ENCODE measurements at regions not wholly inside any gene's neighbourhood (a gene's known extent, or its start where the extent isn't known, plus 50 kb on each side); places are given as distances from the start of the nearest gene placed in this dataset.

- TF ChIP-seq ZNF7 (CRISPR knock-in tag; IDR thresholded peaks at IDR 0.05), result no peak
- no peak for TF ChIP-seq MED1 (CRISPR knock-in tag; IDR thresholded peaks at IDR 0.05)
- no peak for TF ChIP-seq TBP (CRISPR knock-in tag; IDR thresholded peaks at IDR 0.05)
- TF ChIP-seq ZNF800 (CRISPR knock-in tag; IDR thresholded peaks at IDR 0.05), result no peak
- TF ChIP-seq JUND (CRISPR knock-in tag; IDR thresholded peaks at IDR 0.05), result no peak
- no peak for TF ChIP-seq ZNF609 (CRISPR knock-in tag; IDR thresholded peaks at IDR 0.05; ENCODE audit: borderline replicate concordance)
- TF ChIP-seq CTCF (CRISPR knock-in tag; IDR thresholded peaks at IDR 0.05), result no peak
- no peak for TF ChIP-seq RFX5 (IDR thresholded peaks at IDR 0.05; ENCODE audit: low read depth, low read length)
- no peak for TF ChIP-seq MYC (CRISPR knock-in tag; IDR thresholded peaks at IDR 0.05; ENCODE audit: borderline replicate concordance)
- no peak for TF ChIP-seq FOXJ3 (CRISPR knock-in tag; IDR thresholded peaks at IDR 0.05; ENCODE audit: borderline replicate concordance)
- no peak for TF ChIP-seq HDAC1 (CRISPR knock-in tag; IDR thresholded peaks at IDR 0.05)
- TF ChIP-seq ZNF20 (CRISPR knock-in tag; IDR thresholded peaks at IDR 0.05), result no peak
Observed at GRCh38 chr13:59145381-59145780, 1018.3 kb downstream of the DIAPH3 start.

Data from HepG2 (cell line).